Fibroblast of lung (primary cell): ENCODE measurements at regions not wholly inside any gene's neighbourhood (a gene's known extent, or its start where the extent isn't known, plus 50 kb on each side); places are given as distances from the start of the nearest gene placed in this dataset.

Experiments
- CTCF ChIP-seq, 2 donors: IDR thresholded peaks in 1 of 2; conservative IDR thresholded peaks in 1 of 2; 1 replicate in 1 of 2; 2 replicates in 1 of 2; pipeline ENCODE4 v1.5.1; 2011 to 2012; ENCODE audit warnings: low read length in 2 of 2, control low read depth in 1 of 2, inconsistent platforms in 1 of 2, low read depth in 1 of 2, mild to moderate bottlenecking in 1 of 2
- EZH2 ChIP-seq: IDR thresholded peaks from 2 replicates; pipeline ENCODE4 v1.5.1; 2012; ENCODE audit warnings: low read length, control low read depth, mild to moderate bottlenecking; ENCODE audit errors: missing control alignments

- TF ChIP-seq EZH2 (no peak), CTCF (conservative IDR thresholded peaks at IDR 0.05 in 1 of 2, IDR thresholded peaks at IDR 0.05 in 1 of 2; ENCODE audit: low read depth in 1 of 2, low read length in 2 of 2) (no peak)
Measured at GRCh38 chr20:52096117-52096516, 95.5 kb downstream of the ZFP64 start.
